HepG2 (cell line): ENCODE measurements at regions not wholly inside any gene's neighbourhood (a gene's known extent, or its start where the extent isn't known, plus 50 kb on each side); places are given as distances from the start of the nearest gene placed in this dataset.

Source experiments
- ATAC-seq: fragments of 200-7000 bp; cut with Tn5 transposase; 3 replicates; pipeline ENCODE4 v1.9.1; 2020; ENCODE audit warnings: mild to moderate bottlenecking, moderate library complexity
- BruUV-seq: library from RNA; stranded (reverse); fragments of 400-500 nt; replicated peaks from 2 replicates; lab custom pipeline; 2021; lab: Mats Ljungman, UMichigan
- CTCF ChIA-PET: fragments of 300-600 bp; formaldehyde crosslinking; extraction: SDS; loops from one replicate; lab custom pipeline; 2021; ENCODE audit warnings: low total read pairs, inconsistent platforms, low intra/inter-chr PET ratio; lab: Yijun Ruan, JAX
- POLR2A ChIA-PET: fragments of 350-600 bp; sonication (Branson Sonifier 250); formaldehyde crosslinking; loops from one replicate; lab custom pipeline; 2020; ENCODE audit warnings: antibody characterized with exemption, inconsistent platforms; lab: Yijun Ruan, JAX
- DNase-seq: peaks from one replicate; pipeline ENCODE4 v3.0.0-alpha.2; 2015; ENCODE audit warnings: low spot score
- FAIRE-seq: peaks from 3 replicates; lab custom pipeline; 2011; peaks lifted over from hg19 to GRCh38; lab: Jason Lieb, UNC
- H2AFZ ChIP-seq: one replicate; pipeline ENCODE4 v1.6.1; 2011; ENCODE audit warnings: low read length, inconsistent platforms
- H3K27ac ChIP-seq: fragments of 300-600 bp; 3 replicates; pipeline ENCODE4 v1.8.0; 2011; ENCODE audit warnings: mixed run types, mild to moderate bottlenecking, mixed read lengths, low read length, inconsistent platforms; ENCODE audit not compliant: insufficient read depth; ENCODE audit errors: extremely low read length
- H3K27me3 ChIP-seq, 2 experiments: fragments of 200-600 bp in 1 of 2; 2 replicates in 1 of 2; 3 replicates in 1 of 2; pipeline versions ENCODE4 v1.6.0 to v1.8.0; 2011; ENCODE audit warnings: low read length in 2 of 2, mild to moderate bottlenecking in 2 of 2, moderate library complexity in 2 of 2, inconsistent platforms in 1 of 2; ENCODE audit not compliant: insufficient read depth in 2 of 2, control insufficient read depth in 1 of 2
- H3K36me3 ChIP-seq, 2 experiments: fragments of 200-600 bp in 1 of 2; replicated peaks in 1 of 2; 2 replicates in 1 of 2; 3 replicates in 1 of 2; pipeline versions ENCODE4 v1.5.1 to v1.8.0; 2011; ENCODE audit warnings: low read length in 2 of 2, inconsistent platforms in 1 of 2; ENCODE audit not compliant: insufficient read depth in 2 of 2, control insufficient read depth in 1 of 2
- H3K4me1 ChIP-seq: 2 replicates; pipeline ENCODE4 v1.5.1; 2012; ENCODE audit warnings: low read length, inconsistent platforms; ENCODE audit not compliant: insufficient read depth
- H3K4me2 ChIP-seq: 2 replicates; pipeline ENCODE4 v1.6.0; 2011; ENCODE audit warnings: low read depth, low read length, inconsistent platforms
- H3K4me3 ChIP-seq, 3 experiments: fragments of 200-600 bp in 1 of 3; sonication (generic), shearing (Covaris generic) in 1 of 3; replicated peaks in 1 of 3; 2 replicates each; pipeline ENCODE4 v1.5.1; 2011 to 2016; ENCODE audit warnings: low read length in 3 of 3, inconsistent platforms in 2 of 3, low read depth in 2 of 3, mild to moderate bottlenecking in 2 of 3, control low read depth in 1 of 3, mixed read lengths in 1 of 3; ENCODE audit not compliant: insufficient read depth in 1 of 3
- H3K79me2 ChIP-seq: one replicate; pipeline ENCODE4 v1.6.1; 2011; ENCODE audit warnings: low read length, inconsistent platforms; ENCODE audit not compliant: insufficient read depth
- H3K9ac ChIP-seq: 2 replicates; pipeline ENCODE4 v1.6.0; 2011; ENCODE audit warnings: mild to moderate bottlenecking, low read depth, low read length, inconsistent platforms; ENCODE audit not compliant: insufficient read depth
- H3K9me3 ChIP-seq: 2 replicates; pipeline ENCODE4 v1.5.1; 2012; ENCODE audit warnings: mild to moderate bottlenecking, low read length
- H4K20me1 ChIP-seq: 2 replicates; pipeline ENCODE4 v1.6.0; 2011; ENCODE audit warnings: inconsistent platforms, mild to moderate bottlenecking, low read length, moderate library complexity; ENCODE audit not compliant: insufficient read depth
- HNRNPK ChIP-seq: fragments of 200-400 bp; formaldehyde crosslinking; IDR thresholded peaks from 2 replicates; pipeline ENCODE4 v1.6.1; 2018; ENCODE audit warnings: low read length, low read depth, moderate library complexity, mild to moderate bottlenecking; ENCODE audit not compliant: poor library complexity, severe bottlenecking
- KDM6A ChIP-seq: IDR thresholded peaks from 2 replicates; pipeline ENCODE4 v1.6.1; 2016; ENCODE audit warnings: low read depth
- KMT2B ChIP-seq: IDR thresholded peaks from 2 replicates; pipeline ENCODE4 v1.6.1; 2016; ENCODE audit warnings: missing genetic modification reagents, missing compliant biosample characterization
- MTA3 ChIP-seq: sonication (generic); formaldehyde crosslinking; IDR thresholded peaks from 2 replicates; pipeline ENCODE4 v1.4.0; 2020; ENCODE audit warnings: missing genetic modification reagents
- NRL ChIP-seq: sonication (generic); formaldehyde crosslinking; IDR thresholded peaks from 2 replicates; pipeline ENCODE4 v1.5.0; 2020; ENCODE audit warnings: missing genetic modification reagents, mild to moderate bottlenecking, moderate library complexity, borderline replicate concordance
- SCMH1 ChIP-seq: sonication (generic); formaldehyde crosslinking; IDR thresholded peaks from 2 replicates; pipeline ENCODE4 v1.9.0; 2021; ENCODE audit warnings: missing genetic modification reagents, mild to moderate bottlenecking, borderline replicate concordance
- SRSF1 ChIP-seq: fragments of 200-400 bp; formaldehyde crosslinking; optimal IDR thresholded peaks from 2 replicates; pipeline ENCODE3; 2017; ENCODE audit warnings: mild to moderate bottlenecking, low read depth, low read length, moderate library complexity
- TARDBP ChIP-seq: sonication (generic); formaldehyde crosslinking; IDR thresholded peaks from 2 replicates; pipeline ENCODE4 v1.8.0; 2022; ENCODE audit warnings: mild to moderate bottlenecking, missing genetic modification reagents
- TEAD3 ChIP-seq: optimal IDR thresholded peaks from 2 replicates; pipeline ENCODE3; 2016; ENCODE audit warnings: borderline replicate concordance
- TRIM24 ChIP-seq: sonication (generic); formaldehyde crosslinking; IDR thresholded peaks from 2 replicates; pipeline ENCODE4 v1.8.0; 2022; ENCODE audit warnings: mild to moderate bottlenecking, missing genetic modification reagents
- ZNF224 ChIP-seq: sonication (generic); formaldehyde crosslinking; IDR thresholded peaks from 2 replicates; pipeline ENCODE4 v1.5.0; 2020; ENCODE audit warnings: mild to moderate bottlenecking, missing genetic modification reagents
- ZNF335 ChIP-seq: sonication (generic); formaldehyde crosslinking; IDR thresholded peaks from 2 replicates; pipeline ENCODE4 v1.4.0; 2020; ENCODE audit warnings: missing genetic modification reagents
- WGBS: methylation state at CpG from one replicate; pipeline ENCODE4 v1.1.6; 2017; ENCODE audit warnings: low lambda C conversion rate; 5-methylcytosine and 5-hydroxymethylcytosine counted together
- in situ Hi-C: cut with HindIII; loops from 2 replicates; pipeline ENCODE4 v1.10.0; 2017; ENCODE audit warnings: low pct_unique_long_range_greater_than_20kb; ENCODE audit not compliant: extremely low pct_ligation_motif_present
- intact Hi-C: fragments of 100-400 bp; cut with micrococcal nuclease; formaldehyde crosslinking; loops from one replicate; pipeline ENCODE4 v1.10.0; 2022; ENCODE audit not compliant: unreplicated experiment
- TF ChIP-seq, protein P1 (sequence below): IDR thresholded peaks from 2 replicates; pipeline ENCODE4 v1.6.1; 2016
- TF ChIP-seq, protein P2 (sequence below): sonication (generic); formaldehyde crosslinking; IDR thresholded peaks from 2 replicates; pipeline ENCODE4 v1.8.0; 2022; ENCODE audit warnings: missing genetic modification reagents, mild to moderate bottlenecking, borderline replicate concordance
- TF ChIP-seq, protein P3 (sequence below): sonication (generic); formaldehyde crosslinking; IDR thresholded peaks from 2 replicates; pipeline ENCODE4 v1.4.0; 2020; ENCODE audit warnings: missing genetic modification reagents, low read depth, mild to moderate bottlenecking, borderline replicate concordance
- TF ChIP-seq, protein P4 (sequence below): sonication (generic); formaldehyde crosslinking; IDR thresholded peaks from 2 replicates; pipeline ENCODE4 v1.5.0; 2020; ENCODE audit warnings: mild to moderate bottlenecking, missing genetic modification reagents

DNA sequence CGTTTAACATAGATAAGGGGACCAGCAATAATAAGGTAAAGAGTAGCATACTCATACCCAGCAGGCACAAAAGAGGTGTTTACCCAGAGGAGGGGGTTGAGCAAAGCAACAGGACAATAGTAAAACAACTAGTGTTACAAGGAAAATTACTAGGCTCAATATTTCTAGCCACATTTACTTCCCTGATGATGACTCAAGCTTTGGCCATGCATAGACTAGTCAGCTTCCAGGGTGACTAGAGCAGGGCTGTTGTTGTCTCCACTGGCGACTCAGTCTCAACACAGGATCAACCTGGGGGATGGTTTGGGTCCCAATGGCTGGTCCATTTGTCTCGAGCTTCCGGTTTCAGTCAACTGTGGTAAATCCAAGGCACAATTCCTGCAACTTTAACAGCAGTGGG lies 217.7 kb upstream of the KCND2 start:
- no peaks in the 10 kb centered on the region for H4K20me1 ChIP-seq
- no TSS peak for BruUV-seq
- no peak for FAIRE-seq
- peaks cover 33% of the 10 kb centered on the region for H3K9me3 ChIP-seq
- H3K27ac ChIP-seq = no peak overlapping the region
- ChIA-PET CTCF (no interaction called here), POLR2A (no interaction called here)
- intact Hi-C loops = no loop called here
- WGBS = 16% methylated on average over 2 of the region's 4 CpGs
- no peak for ATAC-seq
- no peaks in the 10 kb centered on the region for H3K27me3 ChIP-seq
- TF ChIP-seq NRL (CRISPR knock-in tag) = no peak
- no peak for TF ChIP-seq HNRNPK
- TF ChIP-seq, protein P1, sequence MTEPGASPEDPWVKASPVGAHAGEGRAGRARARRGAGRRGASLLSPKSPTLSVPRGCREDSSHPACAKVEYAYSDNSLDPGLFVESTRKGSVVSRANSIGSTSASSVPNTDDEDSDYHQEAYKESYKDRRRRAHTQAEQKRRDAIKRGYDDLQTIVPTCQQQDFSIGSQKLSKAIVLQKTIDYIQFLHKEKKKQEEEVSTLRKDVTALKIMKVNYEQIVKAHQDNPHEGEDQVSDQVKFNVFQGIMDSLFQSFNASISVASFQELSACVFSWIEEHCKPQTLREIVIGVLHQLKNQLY (CRISPR knock-in tag) = no peak
- TF ChIP-seq, protein P2, sequence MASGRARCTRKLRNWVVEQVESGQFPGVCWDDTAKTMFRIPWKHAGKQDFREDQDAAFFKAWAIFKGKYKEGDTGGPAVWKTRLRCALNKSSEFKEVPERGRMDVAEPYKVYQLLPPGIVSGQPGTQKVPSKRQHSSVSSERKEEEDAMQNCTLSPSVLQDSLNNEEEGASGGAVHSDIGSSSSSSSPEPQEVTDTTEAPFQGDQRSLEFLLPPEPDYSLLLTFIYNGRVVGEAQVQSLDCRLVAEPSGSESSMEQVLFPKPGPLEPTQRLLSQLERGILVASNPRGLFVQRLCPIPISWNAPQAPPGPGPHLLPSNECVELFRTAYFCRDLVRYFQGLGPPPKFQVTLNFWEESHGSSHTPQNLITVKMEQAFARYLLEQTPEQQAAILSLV (CRISPR knock-in tag) = no peak
- no peaks in the 10 kb centered on the region for H3K79me2 ChIP-seq
- H3K4me2 ChIP-seq = no peak overlapping the region
- no peak overlapping the region for H2AFZ ChIP-seq
- in situ Hi-C loops = no loop called here
- no peak overlapping the region for H3K9ac ChIP-seq
- H3K36me3 ChIP-seq = no peaks in the 10 kb centered on the region
- DNase-seq = no peak
- no peak overlapping the region for H3K4me3 ChIP-seq
- no peaks in the 10 kb centered on the region for H3K4me1 ChIP-seq

DNA sequence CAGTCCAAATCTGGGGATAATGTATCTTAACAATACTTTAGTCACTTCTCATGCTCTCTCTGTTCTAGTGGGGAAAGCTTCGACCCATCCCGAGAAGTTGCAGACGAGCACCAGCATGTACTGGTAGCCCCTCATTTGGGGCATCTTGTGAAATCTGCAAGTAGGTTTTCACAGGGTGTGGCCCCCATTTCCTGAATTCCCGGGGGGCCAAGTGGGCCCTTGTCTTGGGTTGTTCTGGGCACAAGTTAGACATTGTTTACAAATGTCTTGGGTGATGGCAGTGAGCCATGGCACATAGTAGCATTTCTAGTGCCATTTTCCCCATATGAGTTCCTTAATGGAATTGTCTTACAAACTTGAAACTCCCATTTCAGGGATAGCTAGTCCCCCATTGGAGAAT lies 216.7 kb upstream of the KCND2 start:
- in situ Hi-C loops (no loop called here), intact Hi-C loops (no loop called here)
- no peak overlapping the region for H2AFZ ChIP-seq
- ATAC-seq (no peak), DNase-seq (no peak), FAIRE-seq (no peak)
- peaks cover 33% of the 10 kb centered on the region for H3K9me3 ChIP-seq
- H3K4me2 ChIP-seq = no peak overlapping the region
- H3K36me3 ChIP-seq = no peaks in the 10 kb centered on the region
- ChIA-PET CTCF (no interaction called here), POLR2A (no interaction called here)
- 28% methylated on average over 4 of the region's 4 CpGs for WGBS
- H3K4me3 ChIP-seq = no peak overlapping the region
- no TSS peak for BruUV-seq
- H4K20me1 ChIP-seq = no peaks in the 10 kb centered on the region
- H3K79me2 ChIP-seq = no peaks in the 10 kb centered on the region
- H3K27me3 ChIP-seq = no peaks in the 10 kb centered on the region
- H3K9ac ChIP-seq = no peak overlapping the region
- H3K27ac ChIP-seq = no peak overlapping the region
- H3K4me1 ChIP-seq = no peaks in the 10 kb centered on the region
- TF ChIP-seq KDM6A (CRISPR knock-in tag) (no peak), TARDBP (no peak), TEAD3 (CRISPR knock-in tag) (no peak), ZNF224 (CRISPR knock-in tag) (no peak), SCMH1 (CRISPR knock-in tag) (no peak), KMT2B (CRISPR knock-in tag) (no peak), ZNF335 (no peak), MTA3 (no peak), TRIM24 (no peak), SRSF1 (no peak)
- TF ChIP-seq, protein P3, sequence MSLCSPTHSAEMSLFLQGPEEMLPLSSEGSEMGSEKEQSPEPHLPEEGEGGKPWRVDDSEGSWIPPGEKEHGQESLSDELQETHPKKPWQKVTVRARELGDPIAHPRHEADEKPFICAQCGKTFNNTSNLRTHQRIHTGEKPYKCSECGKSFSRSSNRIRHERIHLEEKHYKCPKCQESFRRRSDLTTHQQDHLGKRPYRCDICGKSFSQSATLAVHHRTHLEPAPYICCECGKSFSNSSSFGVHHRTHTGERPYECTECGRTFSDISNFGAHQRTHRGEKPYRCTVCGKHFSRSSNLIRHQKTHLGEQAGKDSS (CRISPR knock-in tag) = no peak
- TF ChIP-seq, protein P4, sequence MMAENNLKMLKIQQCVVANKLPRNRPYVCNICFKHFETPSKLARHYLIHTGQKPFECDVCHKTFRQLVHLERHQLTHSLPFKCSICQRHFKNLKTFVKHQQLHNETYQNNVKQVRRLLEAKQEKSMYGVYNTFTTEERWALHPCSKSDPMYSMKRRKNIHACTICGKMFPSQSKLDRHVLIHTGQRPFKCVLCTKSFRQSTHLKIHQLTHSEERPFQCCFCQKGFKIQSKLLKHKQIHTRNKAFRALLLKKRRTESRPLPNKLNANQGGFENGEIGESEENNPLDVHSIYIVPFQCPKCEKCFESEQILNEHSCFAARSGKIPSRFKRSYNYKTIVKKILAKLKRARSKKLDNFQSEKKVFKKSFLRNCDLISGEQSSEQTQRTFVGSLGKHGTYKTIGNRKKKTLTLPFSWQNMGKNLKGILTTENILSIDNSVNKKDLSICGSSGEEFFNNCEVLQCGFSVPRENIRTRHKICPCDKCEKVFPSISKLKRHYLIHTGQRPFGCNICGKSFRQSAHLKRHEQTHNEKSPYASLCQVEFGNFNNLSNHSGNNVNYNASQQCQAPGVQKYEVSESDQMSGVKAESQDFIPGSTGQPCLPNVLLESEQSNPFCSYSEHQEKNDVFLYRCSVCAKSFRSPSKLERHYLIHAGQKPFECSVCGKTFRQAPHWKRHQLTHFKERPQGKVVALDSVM = no peak
